Neural cell (in vitro differentiated cells): ENCODE measurements at regions not wholly inside any gene's neighbourhood (a gene's known extent, or its start where the extent isn't known, plus 50 kb on each side); places are given as distances from the start of the nearest gene placed in this dataset.

Source experiments
- H2AFZ ChIP-seq: fragments of 200-600, 300-800 bp; sonication (generic), shearing (Covaris generic); 2 replicates; pipeline ENCODE4 v1.6.0; 2014; ENCODE audit warnings: low read depth, mild to moderate bottlenecking, antibody characterized with exemption, low read length, moderate library complexity
- H3F3A ChIP-seq: fragments of 200-600 bp; shearing (Covaris generic); 2 replicates; pipeline ENCODE4 v1.6.1; 2016; ENCODE audit warnings: mild to moderate bottlenecking, moderate library complexity, mixed read lengths, antibody characterized with exemption, low read length; ENCODE audit not compliant: insufficient read depth, poor library complexity, severe bottlenecking
- H3K27ac ChIP-seq: fragments of 200-600, 300-800 bp; sonication (generic), shearing (Covaris generic); 2 replicates; pipeline ENCODE4 v1.5.1; 2014; ENCODE audit warnings: mild to moderate bottlenecking, low read length, moderate library complexity
- H3K27me3 ChIP-seq: fragments of 300-800, 200-600 bp; sonication (generic), shearing (Covaris generic); 2 replicates; pipeline ENCODE4 v1.6.0; 2014; ENCODE audit warnings: mild to moderate bottlenecking, low read depth, low read length, moderate library complexity; ENCODE audit not compliant: insufficient read depth
- H3K36me3 ChIP-seq: fragments of 300-800, 200-600 bp; sonication (generic), shearing (Covaris generic); 2 replicates; pipeline ENCODE4 v1.5.1; 2014; ENCODE audit warnings: mild to moderate bottlenecking, antibody characterized with exemption, low read length, moderate library complexity; ENCODE audit not compliant: insufficient read depth
- H3K4me2 ChIP-seq: fragments of 300-800, 200-600 bp; sonication (generic), shearing (Covaris generic); 2 replicates; pipeline ENCODE4 v1.6.0; 2014; ENCODE audit warnings: mild to moderate bottlenecking, low read length
- H3K4me3 ChIP-seq: fragments of 300-800, 200-600 bp; sonication (generic), shearing (Covaris generic); 2 replicates; pipeline ENCODE4 v1.5.1; 2014; ENCODE audit warnings: mild to moderate bottlenecking, low read length, moderate library complexity
- H3K79me2 ChIP-seq: fragments of 200-600 bp; shearing (Covaris generic); replicated peaks from 2 replicates; pipeline ENCODE4 v1.6.0; 2014; ENCODE audit warnings: mild to moderate bottlenecking, low read length, moderate library complexity; ENCODE audit not compliant: insufficient read depth
- H3K9ac ChIP-seq: fragments of 300-800, 200-600 bp; sonication (generic), shearing (Covaris generic); 2 replicates; pipeline ENCODE4 v1.6.1; 2016; ENCODE audit warnings: mild to moderate bottlenecking, low read length, mixed read lengths
- H3K9me2 ChIP-seq: fragments of 200-600 bp; shearing (Covaris generic); 2 replicates; pipeline ENCODE4 v1.6.1; 2016; ENCODE audit warnings: mild to moderate bottlenecking, low read length, mixed read lengths; ENCODE audit not compliant: insufficient read depth
- H3K9me3 ChIP-seq: fragments of 200-600, 300-800 bp; sonication (generic), shearing (Covaris generic); 2 replicates; pipeline ENCODE4 v1.6.1; 2016; ENCODE audit warnings: mild to moderate bottlenecking, mixed run types, low read length, moderate library complexity, mixed read lengths
- H4K20me1 ChIP-seq: fragments of 200-600 bp; shearing (Covaris generic); 2 replicates; pipeline ENCODE4 v1.6.1; 2016; ENCODE audit warnings: mild to moderate bottlenecking, mixed run types; ENCODE audit not compliant: insufficient read depth
- CTCF ChIP-seq: fragments of 450-650 bp; IDR thresholded peaks from 2 replicates; pipeline ENCODE4 v1.5.1; 2014; ENCODE audit warnings: antibody characterized with exemption, mild to moderate bottlenecking, moderate library complexity; ENCODE audit not compliant: poor library complexity, severe bottlenecking
- EP300 ChIP-seq: fragments of 450-650 bp; conservative IDR thresholded peaks from 2 replicates; pipeline ENCODE4 v1.6.1; 2014; ENCODE audit warnings: antibody characterized with exemption, mild to moderate bottlenecking, moderate library complexity; ENCODE audit not compliant: poor library complexity, severe bottlenecking
- MXI1 ChIP-seq: fragments of 450-650 bp; conservative IDR thresholded peaks from 2 replicates; pipeline ENCODE4 v1.6.1; 2014; ENCODE audit warnings: antibody characterized with exemption, mild to moderate bottlenecking; ENCODE audit not compliant: poor library complexity, severe bottlenecking
- POLR2AphosphoS5 ChIP-seq: IDR thresholded peaks from 2 replicates; pipeline ENCODE4 v1.6.1; 2012
- RAD21 ChIP-seq: fragments of 450-650 bp; conservative IDR thresholded peaks from 2 replicates; pipeline ENCODE4 v1.6.1; 2014; ENCODE audit warnings: antibody characterized with exemption, mild to moderate bottlenecking, moderate library complexity
- REST ChIP-seq: IDR thresholded peaks from 2 replicates; pipeline ENCODE4 v1.6.1; 2012; ENCODE audit warnings: borderline replicate concordance
- SMC3 ChIP-seq: fragments of 450-650 bp; conservative IDR thresholded peaks from 2 replicates; pipeline ENCODE4 v1.6.1; 2014; ENCODE audit warnings: antibody characterized with exemption, mild to moderate bottlenecking, moderate library complexity; ENCODE audit not compliant: poor library complexity
- TAF1 ChIP-seq: IDR thresholded peaks from 2 replicates; pipeline ENCODE4 v1.6.1; 2012; ENCODE audit warnings: low read depth

- H3K27me3 ChIP-seq = no peaks in the 10 kb centered on the region
- H3K9me3 ChIP-seq = no peaks in the 10 kb centered on the region
- H3K4me2 ChIP-seq = no peak overlapping the region
- TF ChIP-seq TAF1 (no peak), MXI1 (no peak), EP300 (no peak)
- H3K9me2 ChIP-seq = no peaks in the 10 kb centered on the region
- H3K9ac ChIP-seq = no peak overlapping the region
- no peaks in the 10 kb centered on the region for H4K20me1 ChIP-seq
- no peak overlapping the region for H2AFZ ChIP-seq
- H3K27ac ChIP-seq = no peak overlapping the region
- no peak overlapping the region for H3K4me3 ChIP-seq
- H3F3A ChIP-seq = no peaks in the 10 kb centered on the region
- no peaks in the 10 kb centered on the region for H3K79me2 ChIP-seq
- no peaks in the 10 kb centered on the region for H3K36me3 ChIP-seq
These were observed 54.4 kb upstream of the PRDX4 start for GRCh38 chrX:23612846-23613245.

GRCh38 chrX:23616361-23616760 lies 50.9 kb upstream of the PRDX4 start:
- no peaks in the 10 kb centered on the region for H3F3A ChIP-seq
- H3K9ac ChIP-seq = no peak overlapping the region
- no peaks in the 10 kb centered on the region for H3K79me2 ChIP-seq

More at GRCh38 chrX:23616361-23616760, 50.9 kb upstream of the PRDX4 start:
- H3K4me2 ChIP-seq = no peak overlapping the region
- H3K27ac ChIP-seq = no peak overlapping the region
- no peaks in the 10 kb centered on the region for H3K27me3 ChIP-seq
- no peaks in the 10 kb centered on the region for H3K9me3 ChIP-seq
- H3K4me3 ChIP-seq = no peak overlapping the region
- no peaks in the 10 kb centered on the region for H4K20me1 ChIP-seq
- H2AFZ ChIP-seq = no peak overlapping the region
- no peak for TF ChIP-seq MXI1
- peak; percentile 60 for TF ChIP-seq RAD21
- TF ChIP-seq SMC3 = peak; percentile 50
- TF ChIP-seq EP300 = no peak
- no peak for TF ChIP-seq TAF1
- TF ChIP-seq REST = no peak
- TF ChIP-seq POLR2AphosphoS5 = no peak
- peak; percentile 57 for TF ChIP-seq CTCF
- H3K36me3 ChIP-seq = no peaks in the 10 kb centered on the region
- no peaks in the 10 kb centered on the region for H3K9me2 ChIP-seq
